ENCODE measurements at regions not wholly inside any gene's neighbourhood (a gene's known extent, or its start where the extent isn't known, plus 50 kb on each side); places are given as distances from the start of the nearest gene placed in this dataset.

GRCh38 chr1:187294421-187295201 is 465.9 kb downstream of the PLA2G4A start:
- no peak for TF ChIP-seq CTCF (IDR thresholded peaks at IDR 0.05 in 8 of 11, conservative IDR thresholded peaks at IDR 0.05 in 3 of 11)
- no peak for TF ChIP-seq POLR2A (IDR thresholded peaks at IDR 0.05)
- no peak for TF ChIP-seq POLR2AphosphoS5 (IDR thresholded peaks at IDR 0.05)
